ENCODE measurements at regions not wholly inside any gene's neighbourhood (a gene's known extent, or its start where the extent isn't known, plus 50 kb on each side); places are given as distances from the start of the nearest gene placed in this dataset.

- Histone ChIP-seq H3K9ac (replicated peaks; ENCODE audit: extremely low read depth, insufficient read depth, low read length) (no peak overlapping the region), H2AFZ (ENCODE audit: low read depth, low read length) (no peak overlapping the region), H3K27me3 (ENCODE audit: control insufficient read depth in 2 of 2, insufficient read depth in 2 of 2, low read length in 2 of 2) (no peaks in the 10 kb centered on the region), H3K4me2 (ENCODE audit: insufficient read depth, low read length) (no peak overlapping the region), H3K27ac (ENCODE audit: insufficient read depth, low read depth, low read length) (no peak overlapping the region), H3K36me3 (ENCODE audit: control insufficient read depth in 2 of 2, extremely low read depth in 1 of 2, insufficient read depth in 2 of 2, low read length in 2 of 2) (no peaks in the 10 kb centered on the region), H3K9me1 (replicated peaks; ENCODE audit: control insufficient read depth, extremely low read depth, insufficient read depth, low read length) (peaks cover 6% of the 10 kb centered on the region), H3K4me1 (ENCODE audit: control insufficient read depth, extremely low read depth, insufficient read depth, low read length) (peaks cover 2% of the 10 kb centered on the region), H4K20me1 (replicated peaks; ENCODE audit: control insufficient read depth, extremely low read depth, insufficient read depth, low read length) (no peaks in the 10 kb centered on the region), H3K9me3 (replicated peaks; ENCODE audit: control insufficient read depth, insufficient read depth, low read length) (no peaks in the 10 kb centered on the region), H3K79me2 (ENCODE audit: control insufficient read depth, insufficient read depth, low read length) (peaks cover 91% of the 10 kb centered on the region), H3K4me3 (replicated peaks in 1 of 3; ENCODE audit: insufficient read depth in 1 of 3, low read depth in 1 of 3, low read length in 3 of 3) (no peak overlapping the region)
- intact Hi-C loops (cut with micrococcal nuclease) (no loop called here), dilution Hi-C loops (cut with MboI; ENCODE audit: extremely low pct_ligation_motif_present, low sequenced_read_pairs) (no loop called here)
- POLR2A ChIA-PET, result no interaction called here
- FAIRE-seq (no peak), DNase-seq (ENCODE audit: low read depth, low spot score) (no peak)
- TF ChIP-seq JUN (IDR thresholded peaks at IDR 0.05; ENCODE audit: borderline replicate concordance, insufficient read depth, insufficient read length, low read depth), result no peak
- TF ChIP-seq EZH2 (IDR thresholded peaks at IDR 0.05; ENCODE audit: borderline replicate concordance, low read depth, low read length, severe bottlenecking), result no peak
- no peak for TF ChIP-seq POLR2AphosphoS5 (IDR thresholded peaks at IDR 0.05; ENCODE audit: insufficient read depth, low read depth, low read length)
- TF ChIP-seq CTCF (IDR thresholded peaks at IDR 0.05; ENCODE audit: extremely low read depth in 1 of 2, insufficient read depth in 1 of 2, low read depth in 1 of 2, low read length in 2 of 2), result no peak
- TF ChIP-seq FOS (IDR thresholded peaks at IDR 0.05; ENCODE audit: borderline replicate concordance, insufficient read depth, low read length), result no peak
- no peak for TF ChIP-seq MYC (IDR thresholded peaks at IDR 0.05; ENCODE audit: low read depth, low read length)
- no peak for TF ChIP-seq POLR2A (IDR thresholded peaks at IDR 0.05; ENCODE audit: low read depth, low read length)
- TF ChIP-seq MAX (IDR thresholded peaks at IDR 0.05; ENCODE audit: insufficient read depth, insufficient read length), result no peak
- TF ChIP-seq GATA2 (IDR thresholded peaks at IDR 0.05; ENCODE audit: insufficient read depth, insufficient read length, low read depth, low read length), result no peak
- BruUV-seq (replicated peaks), result no TSS peak
- CTCF ChIA-PET, result interaction anchor here (1.3 to 2.5 kb wide), 2 partner anchors 9 to 14 kb away, joined by 3 to 14 read pairs; no protein-coding TSS in a partner anchor
These were observed 95.4 kb upstream of the CCDC28A start for GRCh38 chr6:138678168-138678567.

Data from endothelial cell of umbilical vein (primary cell).